ES-I3 (cell line): ENCODE measurements at regions not wholly inside any gene's neighbourhood (a gene's known extent, or its start where the extent isn't known, plus 50 kb on each side); places are given as distances from the start of the nearest gene placed in this dataset.

Experiments
- H3K36me3 ChIP-seq: 2 replicates; pipeline ENCODE4 v1.6.1; 2013; ENCODE audit warnings: mild to moderate bottlenecking, low read length, control low read depth, moderate library complexity; ENCODE audit not compliant: insufficient read depth
- H3K4me1 ChIP-seq: 2 replicates; pipeline ENCODE4 v1.6.1; 2013; ENCODE audit warnings: mild to moderate bottlenecking, control low read depth, low read length; ENCODE audit not compliant: insufficient read depth
- H3K9ac ChIP-seq: 2 replicates; pipeline ENCODE4 v1.6.1; 2013; ENCODE audit warnings: low read depth, mild to moderate bottlenecking, low read length, moderate library complexity
- H3K9me3 ChIP-seq: 2 replicates; pipeline ENCODE4 v1.6.1; 2013; ENCODE audit warnings: mild to moderate bottlenecking, low read length, moderate library complexity; ENCODE audit not compliant: control insufficient read depth, insufficient read depth

- Histone ChIP-seq H3K4me1 (peaks cover 20% of the 10 kb centered on the region), H3K36me3 (no peaks in the 10 kb centered on the region), H3K9ac (no peak overlapping the region), H3K9me3 (no peaks in the 10 kb centered on the region)
Observed at GRCh38 chr5:167790462-167791260, 500.8 kb upstream of the WWC1 start.

- no peaks in the 10 kb centered on the region for H3K36me3 ChIP-seq
- H3K9ac ChIP-seq: no peak overlapping the region
- no peaks in the 10 kb centered on the region for H3K9me3 ChIP-seq
Observed at GRCh38 chr5:167792514-167792913, 498.9 kb upstream of the WWC1 start.

GRCh38 chr5:167793700-167794099 lies 497.7 kb upstream of the WWC1 start:
- Histone ChIP-seq H3K9ac (no peak overlapping the region), H3K4me1 (peaks cover 20% of the 10 kb centered on the region)

More at GRCh38 chr5:167792514-167792913, 498.9 kb upstream of the WWC1 start:
- H3K4me1 ChIP-seq: peaks cover 20% of the 10 kb centered on the region

GRCh38 chr5:167794121-167794520 lies 497.3 kb upstream of the WWC1 start:
- H3K9me3 ChIP-seq: no peaks in the 10 kb centered on the region
- peaks cover 20% of the 10 kb centered on the region for H3K4me1 ChIP-seq
- H3K9ac ChIP-seq: no peak overlapping the region
- H3K36me3 ChIP-seq: no peaks in the 10 kb centered on the region

More at GRCh38 chr5:167793700-167794099, 497.7 kb upstream of the WWC1 start:
- Histone ChIP-seq H3K9me3 (no peaks in the 10 kb centered on the region), H3K36me3 (no peaks in the 10 kb centered on the region)

- Histone ChIP-seq H3K4me1 (peaks cover 19% of the 10 kb centered on the region), H3K9me3 (no peaks in the 10 kb centered on the region), H3K36me3 (no peaks in the 10 kb centered on the region), H3K9ac (no peak overlapping the region)
Observed at GRCh38 chr5:167796672-167797071, 494.8 kb upstream of the WWC1 start.

- Histone ChIP-seq H3K9me3 (no peaks in the 10 kb centered on the region), H3K36me3 (no peaks in the 10 kb centered on the region), H3K9ac (no peak overlapping the region), H3K4me1 (peaks cover 13% of the 10 kb centered on the region)
Observed at GRCh38 chr5:167797933-167798332, 493.5 kb upstream of the WWC1 start.

- Histone ChIP-seq H3K9me3 (no peaks in the 10 kb centered on the region), H3K4me1 (peaks cover 16% of the 10 kb centered on the region)
Observed at GRCh38 chr5:167798448-167798847, 493.0 kb upstream of the WWC1 start.

GRCh38 chr5:167800427-167800826 lies 491.0 kb upstream of the WWC1 start:
- H3K9ac ChIP-seq: no peak overlapping the region
- H3K9me3 ChIP-seq: no peaks in the 10 kb centered on the region
- no peaks in the 10 kb centered on the region for H3K36me3 ChIP-seq
- peaks cover 12% of the 10 kb centered on the region for H3K4me1 ChIP-seq

More at GRCh38 chr5:167798448-167798847, 493.0 kb upstream of the WWC1 start:
- H3K9ac ChIP-seq: no peak overlapping the region
- H3K36me3 ChIP-seq: no peaks in the 10 kb centered on the region

- Histone ChIP-seq H3K9ac (no peak overlapping the region), H3K36me3 (no peaks in the 10 kb centered on the region), H3K4me1 (peaks cover 12% of the 10 kb centered on the region), H3K9me3 (no peaks in the 10 kb centered on the region)
Observed at GRCh38 chr5:167801999-167802398, 489.4 kb upstream of the WWC1 start.

GRCh38 chr5:167802755-167803431 lies 488.6 kb upstream of the WWC1 start:
- Histone ChIP-seq H3K9me3 (no peaks in the 10 kb centered on the region), H3K36me3 (no peaks in the 10 kb centered on the region), H3K4me1 (peaks cover 12% of the 10 kb centered on the region), H3K9ac (no peak overlapping the region)

- Histone ChIP-seq H3K36me3 (no peaks in the 10 kb centered on the region), H3K9me3 (no peaks in the 10 kb centered on the region), H3K9ac (no peak overlapping the region), H3K4me1 (peaks cover 12% of the 10 kb centered on the region)
Observed at GRCh38 chr5:167804512-167805220, 486.8 kb upstream of the WWC1 start.

GRCh38 chr5:167810573-167810972 lies 480.9 kb upstream of the WWC1 start:
- no peaks in the 10 kb centered on the region for H3K36me3 ChIP-seq
- H3K9me3 ChIP-seq: no peaks in the 10 kb centered on the region
- H3K9ac ChIP-seq: no peak overlapping the region
- H3K4me1 ChIP-seq: peaks cover 21% of the 10 kb centered on the region

GRCh38 chr5:167812871-167813270 lies 478.6 kb upstream of the WWC1 start:
- Histone ChIP-seq H3K36me3 (no peaks in the 10 kb centered on the region), H3K9me3 (no peaks in the 10 kb centered on the region), H3K9ac (no peak overlapping the region), H3K4me1 (peaks cover 35% of the 10 kb centered on the region)

GRCh38 chr5:167813389-167813788 lies 478.1 kb upstream of the WWC1 start:
- H3K4me1 ChIP-seq: peaks cover 35% of the 10 kb centered on the region
- H3K36me3 ChIP-seq: no peaks in the 10 kb centered on the region
- H3K9ac ChIP-seq: no peak overlapping the region
- no peaks in the 10 kb centered on the region for H3K9me3 ChIP-seq
